GM12873 (cell line): ENCODE measurements at regions not wholly inside any gene's neighbourhood (a gene's known extent, or its start where the extent isn't known, plus 50 kb on each side); places are given as distances from the start of the nearest gene placed in this dataset.

Source experiments
- CTCF ChIP-seq: IDR thresholded peaks from 2 replicates; pipeline ENCODE4 v1.5.1; 2012; ENCODE audit warnings: low read depth, mild to moderate bottlenecking, moderate library complexity, low read length, control low read depth; ENCODE audit not compliant: insufficient read depth; ENCODE audit errors: missing control alignments

- TF ChIP-seq CTCF: no peak
Measured at GRCh38 chr4:22245294-22245693, 270.6 kb downstream of the ADGRA3 start.

GRCh38 chr4:22241415-22241814 lies 274.5 kb downstream of the ADGRA3 start:
- no peak for TF ChIP-seq CTCF

- TF ChIP-seq CTCF: no peak
Measured at GRCh38 chr4:22240814-22241213, 275.1 kb downstream of the ADGRA3 start.

- TF ChIP-seq CTCF: no peak
Measured at GRCh38 chr4:22238742-22239141, 277.1 kb downstream of the ADGRA3 start.

GRCh38 chr4:22237846-22238494 lies 277.9 kb downstream of the ADGRA3 start:
- TF ChIP-seq CTCF: no peak

GRCh38 chr4:22237155-22237751 lies 278.6 kb downstream of the ADGRA3 start:
- TF ChIP-seq CTCF: peak; percentile 34

GRCh38 chr4:22235698-22236097 lies 280.2 kb downstream of the ADGRA3 start:
- TF ChIP-seq CTCF: no peak

- no peak for TF ChIP-seq CTCF
Measured at GRCh38 chr4:22233230-22233629, 282.6 kb downstream of the ADGRA3 start.
